ENCODE measurements at regions not wholly inside any gene's neighbourhood (a gene's known extent, or its start where the extent isn't known, plus 50 kb on each side); places are given as distances from the start of the nearest gene placed in this dataset.

GRCh38 chr4:178993306-178993705 lies 1551.1 kb upstream of the AGA start:
- POLR2A ChIA-PET = no interaction called here

More at GRCh38 chr4:178993306-178993705, 1551.1 kb upstream of the AGA start:
- Histone ChIP-seq H3K9me3 (ENCODE audit: control insufficient read depth in 1 of 2, insufficient read depth in 1 of 2, low read depth in 1 of 2, low read length in 2 of 2) (no peaks in the 10 kb centered on the region), H3K4me2 (ENCODE audit: low read length) (no peak overlapping the region), H3K4me3 (replicated peaks in 1 of 2; ENCODE audit: low read depth in 1 of 2, low read length in 2 of 2) (no peak overlapping the region), H3K27ac (ENCODE audit: low read depth, low read length) (no peak overlapping the region), H4K20me1 (ENCODE audit: insufficient read depth) (no peaks in the 10 kb centered on the region; the same call in 1 of the 2 replicates), H3K9ac (ENCODE audit: low read length) (no peak overlapping the region), H3K36me3 (ENCODE audit: control insufficient read depth in 1 of 2, insufficient read depth in 2 of 2, low read length in 2 of 2) (no peaks in the 10 kb centered on the region), H2AFZ (ENCODE audit: low read depth, low read length, poor library complexity, severe bottlenecking) (no peak overlapping the region), H3K4me1 (ENCODE audit: control insufficient read depth in 1 of 2, insufficient read depth in 2 of 2, low read length in 2 of 2) (no peaks in the 10 kb centered on the region), H3K9me2 (ENCODE audit: insufficient read depth) (0 out of 2 replicates have a peak, but pooled peaks cover 3% of the 10 kb centered on the region), H3K79me2 (ENCODE audit: insufficient read depth, low read length) (no peaks in the 10 kb centered on the region), H3K27me3 (ENCODE audit: insufficient read depth, low read length) (no peaks in the 10 kb centered on the region)
- ATAC-seq (no peak), DNase-seq (ENCODE audit: low read depth, low spot score) (no peak)
- CTCF ChIA-PET = no interaction called here
- no TSS peak for BruUV-seq (replicated peaks)
- RAD21 ChIA-PET (ENCODE audit: low non-redundant PET in 1 of 2, low total read pairs in 2 of 2, uncharacterized antibody in 2 of 2, unreplicated experiment in 2 of 2) = no interaction called here
- intact Hi-C loops (cut with micrococcal nuclease) = no loop called here
- TF ChIP-seq ATF3 (IDR thresholded peaks at IDR 0.05) = no peak
- TF ChIP-seq SP1 (IDR thresholded peaks at IDR 0.05; ENCODE audit: low read depth) = no peak
- TF ChIP-seq POLR2A (IDR thresholded peaks at IDR 0.05; ENCODE audit: borderline replicate concordance, extremely low read depth, insufficient read depth, insufficient read length) = no peak
- TF ChIP-seq CEBPB (IDR thresholded peaks at IDR 0.05; ENCODE audit: low read depth) = no peak
- TF ChIP-seq RAD21 (IDR thresholded peaks at IDR 0.05; ENCODE audit: low read depth) = no peak
- no peak for TF ChIP-seq POLR2AphosphoS5 (IDR thresholded peaks at IDR 0.05; ENCODE audit: low read depth, low read length)
- no peak for TF ChIP-seq CBX3 (IDR thresholded peaks at IDR 0.05; ENCODE audit: low read depth)
- no peak for TF ChIP-seq EZH2 (IDR thresholded peaks at IDR 0.05)
- TF ChIP-seq JUND (IDR thresholded peaks at IDR 0.05) = no peak
- no peak for TF ChIP-seq ZBTB33 (IDR thresholded peaks at IDR 0.05; ENCODE audit: extremely low read depth, insufficient replicate concordance, low read length)
- no peak for TF ChIP-seq SRF (IDR thresholded peaks at IDR 0.05; ENCODE audit: low read depth)

Measured in HCT116 (cell line).